NCI-H146 treated with DMSO at 0.1 percent for 48 hours (cell line): ENCODE measurements at regions not wholly inside any gene's neighbourhood (a gene's known extent, or its start where the extent isn't known, plus 50 kb on each side); places are given as distances from the start of the nearest gene placed in this dataset.

ENCODE experiments used
- DNase-seq: peaks from one replicate; lab custom pipeline; 2025; ENCODE audit not compliant: unreplicated experiment; lab: John Stamatoyannopoulos, UW

- no peak for DNase-seq
Observed at GRCh38 chr2:196344397-196344796, 173.0 kb upstream of the STK17B start.

GRCh38 chr2:196353717-196354116 is 182.3 kb upstream of the STK17B start:
- no peak for DNase-seq

- DNase-seq: no peak
Observed at GRCh38 chr2:196354186-196354585, 182.8 kb upstream of the STK17B start.

- no peak for DNase-seq
Observed at GRCh38 chr2:196356332-196356731, 185.0 kb upstream of the STK17B start.

DNA sequence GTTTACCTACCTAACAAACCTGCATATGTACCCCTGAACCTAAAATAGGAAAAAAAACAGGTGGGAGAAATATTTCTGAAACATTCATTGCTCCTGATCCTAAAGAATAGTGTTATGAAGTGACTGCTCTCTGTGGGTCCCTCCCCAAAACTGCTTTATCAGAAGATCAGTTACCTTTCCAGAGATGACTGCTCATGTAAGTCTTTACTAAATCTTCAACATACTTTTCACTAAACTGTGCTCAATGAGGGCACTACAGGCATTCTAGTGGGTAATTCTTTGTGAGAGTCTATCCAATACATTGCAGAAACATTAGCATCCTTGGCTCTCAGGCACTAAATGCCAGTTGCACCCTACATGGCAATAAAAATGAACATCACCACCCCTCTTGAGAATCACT is 189.3 kb upstream of the STK17B start:
- DNase-seq: no peak

DNA sequence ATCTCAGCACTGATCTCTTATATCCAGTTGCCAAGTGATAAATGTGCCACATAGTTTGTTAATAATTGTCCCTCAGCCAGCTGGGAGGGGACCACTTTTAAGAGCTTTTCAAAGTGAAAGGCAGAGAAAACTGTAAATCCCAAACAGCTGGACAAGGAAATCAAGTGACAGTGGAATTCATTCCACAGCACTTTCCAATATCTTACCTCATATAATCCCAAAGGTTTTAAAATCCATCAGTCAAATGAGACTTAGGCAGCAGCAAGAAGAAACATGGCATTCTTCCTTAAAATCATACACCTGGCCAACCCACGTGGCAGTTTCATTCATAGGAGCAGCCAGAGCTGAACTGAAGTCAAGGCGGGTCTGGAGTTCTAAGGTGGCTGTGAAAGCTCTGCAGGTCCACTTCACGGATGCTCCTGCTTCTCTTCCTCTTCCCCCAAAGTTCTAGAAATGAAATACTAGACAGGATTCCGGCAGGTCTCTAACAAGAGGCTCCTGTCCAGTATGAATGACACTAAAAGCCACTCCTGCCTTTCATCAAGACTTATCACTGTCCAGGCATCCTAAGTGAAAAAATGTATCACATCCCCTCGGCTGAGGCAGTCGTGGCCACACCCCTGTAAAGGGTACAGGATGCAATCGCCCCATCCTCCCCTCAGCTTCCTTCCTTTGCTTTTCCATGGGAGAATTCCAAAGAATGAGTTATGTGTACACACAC is 190.4 kb upstream of the STK17B start:
- no peak for DNase-seq

DNA sequence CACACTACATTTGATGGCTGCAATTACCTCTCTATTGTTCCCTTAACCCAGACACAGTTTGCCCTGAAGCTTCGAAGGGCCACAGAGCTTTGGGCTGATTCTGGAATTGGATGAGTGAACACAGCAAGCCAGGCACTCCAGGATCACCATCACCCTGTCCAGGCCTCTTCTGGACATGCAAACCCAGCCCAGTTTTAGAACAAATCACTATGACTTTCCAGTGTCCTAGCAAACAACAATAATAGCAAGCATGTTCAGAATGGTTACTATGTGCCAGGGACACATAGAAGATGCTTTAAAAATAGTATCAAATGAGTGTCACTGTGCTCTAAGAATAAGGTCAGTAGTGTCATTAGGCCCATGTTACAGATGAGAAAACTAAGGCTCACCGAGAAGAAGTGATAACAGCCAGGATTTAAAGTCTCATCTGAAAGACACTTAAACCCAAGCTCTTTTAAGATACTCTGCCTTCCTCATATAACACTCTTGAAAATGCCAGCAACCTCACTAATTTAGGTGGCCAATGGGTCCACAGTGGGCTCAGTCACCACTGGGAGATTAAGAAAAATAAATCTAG is 191.7 kb upstream of the STK17B start:
- DNase-seq: no peak

GRCh38 chr2:196365145-196365544 is 193.8 kb upstream of the STK17B start:
- no peak for DNase-seq

GRCh38 chr2:196365923-196366322 is 194.5 kb upstream of the STK17B start:
- DNase-seq: no peak

DNA sequence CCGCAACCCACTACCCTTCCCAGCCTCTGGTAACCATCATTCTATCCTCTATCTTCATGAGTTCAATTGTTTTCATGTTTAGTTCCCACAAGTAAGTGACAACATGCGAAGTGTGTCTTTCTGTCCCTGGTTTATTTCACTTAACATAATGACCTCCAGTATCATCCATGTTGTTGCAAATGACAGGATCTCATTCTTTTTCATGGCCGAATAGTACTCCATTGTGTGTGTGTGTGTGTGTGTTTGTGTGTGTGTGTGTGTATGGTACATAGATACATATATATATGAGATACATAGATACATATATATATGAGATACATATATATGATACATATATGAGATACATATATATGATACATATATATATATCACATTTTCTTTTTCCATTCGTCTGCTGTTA is 196.3 kb upstream of the STK17B start:
- DNase-seq: no peak

- no peak for DNase-seq
Observed at GRCh38 chr2:196368546-196369225, 197.3 kb upstream of the STK17B start.

DNA sequence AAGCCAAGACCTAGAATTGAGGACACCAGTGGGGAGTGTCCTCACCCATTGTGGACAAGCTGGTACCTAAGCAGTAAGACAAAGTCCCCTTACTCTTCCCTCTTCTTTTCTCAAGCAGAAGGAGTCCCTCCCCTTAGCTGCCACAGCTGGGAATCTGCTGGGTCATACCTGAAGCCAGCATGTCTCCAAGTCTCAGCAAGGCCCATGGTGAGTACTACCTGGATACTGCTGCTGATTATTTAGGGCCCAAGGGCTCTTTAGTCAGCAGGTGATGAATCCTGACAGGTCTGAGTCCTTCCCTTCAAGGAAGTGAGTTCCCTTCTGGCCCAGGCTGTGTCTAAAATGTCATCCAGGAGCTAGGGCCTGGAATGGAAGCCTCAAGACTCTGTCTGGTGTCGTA is 198.6 kb upstream of the STK17B start:
- DNase-seq: no peak

DNA sequence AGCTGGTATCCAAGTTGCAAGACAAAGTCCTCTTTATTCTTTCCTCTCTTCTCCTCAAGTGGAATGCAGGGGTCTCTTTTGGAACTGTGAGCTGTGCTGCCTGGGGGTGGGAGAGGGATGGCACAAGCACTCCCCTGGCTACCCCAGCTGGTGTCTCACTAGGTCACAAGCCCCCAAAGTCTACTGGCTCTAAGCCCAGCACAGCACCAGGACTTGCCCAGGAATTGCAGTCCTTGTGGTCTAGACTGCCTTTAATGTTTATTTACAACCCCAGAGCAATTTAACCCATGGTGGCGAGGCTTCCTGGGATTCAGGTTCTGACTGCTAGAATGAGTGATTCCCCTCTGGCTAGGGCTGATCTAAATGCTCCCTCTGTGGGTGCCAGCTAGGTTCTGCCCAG is 199.0 kb upstream of the STK17B start:
- DNase-seq: no peak

GRCh38 chr2:196372276-196372809 is 201.0 kb upstream of the STK17B start:
- DNase-seq: no peak

- DNase-seq: no peak
Observed at GRCh38 chr2:196372811-196373664, 201.7 kb upstream of the STK17B start.

GRCh38 chr2:196376984-196377877 is 205.9 kb upstream of the STK17B start:
- no peak for DNase-seq

DNA sequence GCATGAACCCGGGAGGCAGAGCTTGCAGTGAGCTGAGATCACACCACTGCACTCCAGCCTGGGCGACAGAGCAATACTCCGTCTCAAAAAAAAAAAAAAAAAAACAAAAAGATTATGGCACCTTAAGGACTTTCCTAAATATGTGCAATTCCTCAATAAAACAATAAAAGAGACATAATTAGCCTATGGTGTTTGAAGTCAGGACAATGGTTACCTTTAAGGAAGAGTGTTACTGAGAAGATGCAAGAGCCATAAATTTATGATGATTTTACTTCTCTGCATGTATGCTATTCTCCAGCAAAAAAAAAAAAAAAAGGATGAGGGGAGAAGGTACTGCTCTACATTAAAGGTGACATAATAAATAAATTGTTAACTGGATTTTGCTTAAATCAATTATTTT is 208.2 kb upstream of the STK17B start:
- DNase-seq: no peak

DNA sequence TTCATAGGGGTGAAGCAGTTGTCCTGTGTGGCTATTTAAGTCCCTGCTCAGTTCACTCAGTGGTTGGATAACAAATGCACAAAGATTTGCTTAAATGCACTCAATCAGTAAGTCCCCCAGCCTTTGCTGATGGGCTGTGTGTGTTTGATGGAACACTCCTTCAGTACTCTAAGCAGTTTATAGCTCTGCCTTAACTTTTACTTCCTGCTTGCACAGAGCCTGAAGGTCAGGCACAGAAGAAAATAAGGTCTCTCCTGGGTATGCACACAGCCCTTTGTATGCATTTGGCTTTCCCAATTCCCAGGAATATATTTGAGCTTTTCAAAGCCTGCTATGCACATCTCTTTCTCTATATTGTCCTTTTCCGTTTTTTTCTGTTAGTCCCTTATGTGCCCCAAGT is 208.7 kb upstream of the STK17B start:
- no peak for DNase-seq

- DNase-seq: no peak
Observed at GRCh38 chr2:196380575-196380974, 209.2 kb upstream of the STK17B start.

DNA sequence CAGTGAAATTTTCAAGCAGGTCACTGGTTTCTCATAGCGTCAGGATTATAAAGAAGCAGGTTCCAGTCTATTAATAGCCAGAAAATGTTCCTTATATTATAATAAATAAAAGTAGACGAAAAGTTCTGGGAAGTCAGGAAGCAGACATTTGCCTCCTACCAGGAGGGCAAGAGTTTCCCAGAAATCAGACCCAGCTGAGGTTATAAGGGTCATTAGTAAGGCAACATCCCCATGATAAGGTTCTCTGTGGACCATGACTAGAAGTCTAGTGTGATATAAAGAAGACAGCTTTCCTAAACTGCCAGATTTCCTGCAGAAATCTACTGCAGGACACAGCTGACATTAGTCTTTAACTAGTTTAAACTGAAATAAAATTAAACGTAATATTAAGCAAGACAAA is 210.1 kb upstream of the STK17B start:
- DNase-seq: no peak
